ENCODE measurements at regions not wholly inside any gene's neighbourhood (a gene's known extent, or its start where the extent isn't known, plus 50 kb on each side); places are given as distances from the start of the nearest gene placed in this dataset.

GRCh38 chr11:17157761-17158160, 50.0 kb downstream of the PIK3C2A start:
- DNase-seq (ENCODE audit: low spot score): peak; percentile 22

- DNase-seq (ENCODE audit: low spot score): no peak
Measured at GRCh38 chr11:17156283-17156682, 51.5 kb downstream of the PIK3C2A start.

- no peak for DNase-seq (ENCODE audit: low spot score)
Measured at GRCh38 chr11:17154409-17155159, 53.2 kb downstream of the PIK3C2A start.

- no peak for DNase-seq (ENCODE audit: low spot score)
Measured at GRCh38 chr11:17153757-17154156, 54.0 kb downstream of the PIK3C2A start.

- no peak for DNase-seq (ENCODE audit: low spot score)
Measured at GRCh38 chr11:17152306-17152705, 55.5 kb downstream of the PIK3C2A start.

- no peak for DNase-seq (ENCODE audit: low spot score)
Measured at GRCh38 chr11:17150521-17150920, 57.3 kb downstream of the PIK3C2A start.

- no peak for DNase-seq (ENCODE audit: low spot score)
Measured at GRCh38 chr11:17148536-17148935, 59.2 kb downstream of the PIK3C2A start.

- DNase-seq (ENCODE audit: low spot score): peak; percentile 70
Measured at GRCh38 chr11:17145972-17146371, 61.8 kb downstream of the PIK3C2A start.

- DNase-seq (ENCODE audit: low spot score): no peak
Measured at GRCh38 chr11:17142450-17142849, 65.0 kb upstream of the RPS13 start.

- no peak for DNase-seq (ENCODE audit: low spot score)
Measured at GRCh38 chr11:17141156-17141555, 63.7 kb upstream of the RPS13 start.

GRCh38 chr11:17138562-17138961, 61.1 kb upstream of the RPS13 start:
- no peak for DNase-seq (ENCODE audit: low spot score)

GRCh38 chr11:17135916-17136683, 58.6 kb upstream of the RPS13 start:
- no peak for DNase-seq (ENCODE audit: low spot score)

- DNase-seq (ENCODE audit: low spot score): no peak
Measured at GRCh38 chr11:17132654-17133053, 55.2 kb upstream of the RPS13 start.

- DNase-seq (ENCODE audit: low spot score): no peak
Measured at GRCh38 chr11:17129003-17129402, 51.5 kb upstream of the RPS13 start.
